ENCODE measurements at regions not wholly inside any gene's neighbourhood (a gene's known extent, or its start where the extent isn't known, plus 50 kb on each side); places are given as distances from the start of the nearest gene placed in this dataset.
"Not testable (repeated sequence)": the region's sequence is repeated elsewhere in the genome, so short reads cannot be mapped to it uniquely, and the experiment has no call there.

DNA sequence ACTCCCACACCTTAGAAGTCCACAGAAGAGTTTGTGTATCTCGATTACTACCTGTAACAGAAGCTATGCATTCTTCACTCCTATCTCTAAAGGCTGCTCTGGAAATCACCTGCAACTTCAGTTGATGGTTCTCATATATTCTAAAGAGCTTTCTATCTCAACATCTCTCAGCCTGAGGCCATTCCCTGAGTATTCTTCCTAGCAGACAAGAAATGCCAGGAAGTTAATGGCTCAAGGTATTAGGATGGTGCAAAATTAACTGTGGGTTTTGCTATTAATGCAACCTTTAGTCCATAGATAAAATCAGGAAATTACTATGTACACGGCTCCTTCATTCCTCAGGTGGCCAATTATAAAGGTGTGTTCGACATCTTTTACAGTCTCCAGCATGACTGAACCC lies 290.1 kb downstream of the ZNF716 start:
- DNase-seq (ENCODE audit: low read depth in 2 of 3, low spot score in 2 of 3) = not testable (repeated sequence)

DNA sequence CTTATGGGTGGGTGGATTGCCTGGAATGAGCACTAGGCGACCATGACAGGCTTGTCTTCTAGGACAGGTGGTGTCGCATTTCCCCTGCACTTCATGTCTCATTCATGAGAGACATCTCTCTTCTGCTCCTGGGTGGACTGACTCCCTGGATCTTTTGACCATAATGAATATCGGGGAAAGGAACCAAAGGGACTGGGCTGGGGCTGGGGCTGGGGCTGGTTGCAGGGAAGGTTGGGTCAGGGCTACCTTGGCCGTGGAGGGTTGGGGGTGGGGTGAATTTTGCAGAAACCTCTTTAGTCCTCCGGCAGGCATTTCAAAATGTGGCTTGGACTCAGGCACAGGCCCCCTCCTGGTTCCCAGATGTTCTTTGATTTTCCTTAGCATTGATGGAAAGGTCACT lies 319.2 kb downstream of the ZNF716 start:
- no peak for DNase-seq (ENCODE audit: low read depth in 2 of 3, low spot score in 2 of 3)

DNA sequence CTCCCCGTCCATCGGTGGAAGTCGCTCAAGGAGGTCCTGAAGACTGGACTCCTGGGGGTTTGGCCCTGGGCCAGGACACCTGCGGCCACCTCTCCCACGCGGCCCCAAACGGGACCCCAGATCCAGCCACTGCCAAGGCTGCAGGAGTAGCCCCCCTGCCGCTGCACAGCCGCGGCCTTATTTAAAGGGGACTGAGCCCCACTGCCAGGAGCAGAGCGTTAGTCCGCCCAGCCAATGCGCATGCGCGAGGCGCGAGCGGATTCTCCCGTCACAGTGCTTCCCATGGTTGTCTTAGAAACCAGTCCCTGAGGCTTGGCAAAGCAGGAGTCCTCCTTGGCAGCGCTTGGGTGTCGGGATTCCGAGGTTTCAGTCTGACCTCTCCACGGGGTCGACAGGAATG lies 320.0 kb downstream of the ZNF716 start:
- DNase-seq (ENCODE audit: low read depth in 2 of 3, low spot score in 2 of 3) = no peak

DNA sequence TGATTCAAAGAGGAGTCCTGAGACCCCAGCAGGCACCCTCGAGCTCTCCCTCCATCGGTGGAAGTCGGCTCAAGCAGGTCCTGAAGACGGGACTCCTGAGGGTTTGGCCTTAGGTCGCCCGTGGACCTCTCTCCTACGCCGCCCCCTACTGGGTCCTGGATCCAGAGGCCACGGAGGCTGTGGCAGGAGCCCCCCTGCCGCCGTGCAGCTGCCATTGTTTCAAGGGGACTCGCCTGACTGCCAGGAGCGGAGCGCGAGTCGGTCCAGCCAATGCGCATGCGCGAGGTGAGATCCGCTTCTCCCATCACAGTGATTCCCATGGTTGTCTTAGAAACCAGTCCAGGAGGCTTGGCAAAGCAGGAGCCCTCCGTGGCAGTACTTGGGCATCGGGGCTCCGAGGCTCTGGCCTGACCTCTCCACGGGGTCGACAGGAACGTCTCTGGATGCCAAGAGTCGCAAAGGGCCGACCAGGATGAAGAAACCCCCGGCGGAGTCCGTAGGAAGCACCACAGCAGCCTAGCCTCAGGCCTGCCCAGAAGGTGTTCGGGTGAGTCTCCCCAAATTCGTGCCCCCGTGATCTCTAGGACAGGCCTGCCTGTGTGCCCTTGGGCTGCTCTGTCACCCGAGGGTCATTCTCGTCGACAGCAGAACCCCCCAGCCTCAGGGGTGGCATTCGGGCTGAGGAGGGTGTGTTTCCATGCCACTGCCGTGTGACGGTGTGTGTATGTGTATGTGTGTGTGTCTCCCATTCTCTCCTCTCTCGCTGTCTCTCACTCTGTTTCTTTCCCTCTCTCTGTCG lies 322.3 kb downstream of the ZNF716 start:
- DNase-seq (ENCODE audit: low read depth in 2 of 3, low spot score in 2 of 3) = no peak

DNA sequence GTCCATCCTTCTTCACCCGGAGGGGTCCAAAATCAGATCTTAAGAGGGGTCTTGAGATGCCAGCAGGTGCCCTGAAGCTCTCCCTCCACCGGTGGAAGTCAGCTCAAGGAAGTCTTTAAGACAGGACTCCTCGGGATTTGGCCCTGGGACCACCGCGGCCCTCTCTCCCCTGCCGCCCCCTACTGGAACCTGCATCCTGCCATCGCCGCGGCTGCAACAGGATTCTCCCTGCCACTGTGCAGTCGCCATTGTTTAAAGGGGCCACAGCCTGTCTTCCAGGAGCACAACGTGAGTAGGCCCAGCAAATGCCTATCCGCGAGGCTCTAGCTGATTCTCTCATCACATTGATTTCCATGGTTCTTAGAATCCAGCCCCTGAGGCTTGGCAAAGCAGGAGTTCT lies 324.3 kb downstream of the ZNF716 start:
- no peak for DNase-seq (ENCODE audit: low read depth in 2 of 3, low spot score in 2 of 3)

DNA sequence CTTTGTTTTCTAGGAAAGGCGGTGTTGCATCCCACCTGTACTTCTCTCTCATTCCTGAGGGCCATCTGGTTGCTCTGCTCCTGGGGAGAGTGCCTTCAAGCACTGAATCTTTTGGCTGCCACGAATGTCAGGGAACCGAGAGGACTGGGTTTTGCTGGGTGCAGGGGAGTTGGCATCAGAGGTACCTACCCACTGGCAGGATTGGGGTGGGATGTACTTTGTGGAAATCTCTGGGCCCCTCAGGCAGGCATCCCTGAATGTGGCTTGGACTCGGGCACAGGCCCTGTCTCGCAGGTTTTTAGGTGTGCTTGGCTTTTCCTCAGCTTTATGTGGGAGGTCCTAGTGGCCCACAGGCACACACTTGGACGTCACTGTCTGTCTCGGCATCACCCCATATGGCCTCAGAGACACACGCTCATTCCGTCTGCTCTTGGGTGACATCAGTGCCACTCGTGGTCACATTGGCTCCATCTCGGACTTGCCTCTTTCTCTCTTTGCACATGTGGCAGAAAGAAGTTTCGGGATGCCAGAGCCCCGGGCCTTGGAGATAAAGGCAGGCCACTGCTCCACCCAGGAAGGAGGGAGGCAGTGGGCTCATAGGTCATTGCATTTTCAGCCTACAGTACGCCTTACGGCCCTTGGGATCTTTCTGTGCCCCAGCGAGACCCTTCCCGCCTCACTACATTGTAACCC lies 325.6 kb downstream of the ZNF716 start:
- no peak for DNase-seq (ENCODE audit: low read depth in 2 of 3, low spot score in 2 of 3)

DNA sequence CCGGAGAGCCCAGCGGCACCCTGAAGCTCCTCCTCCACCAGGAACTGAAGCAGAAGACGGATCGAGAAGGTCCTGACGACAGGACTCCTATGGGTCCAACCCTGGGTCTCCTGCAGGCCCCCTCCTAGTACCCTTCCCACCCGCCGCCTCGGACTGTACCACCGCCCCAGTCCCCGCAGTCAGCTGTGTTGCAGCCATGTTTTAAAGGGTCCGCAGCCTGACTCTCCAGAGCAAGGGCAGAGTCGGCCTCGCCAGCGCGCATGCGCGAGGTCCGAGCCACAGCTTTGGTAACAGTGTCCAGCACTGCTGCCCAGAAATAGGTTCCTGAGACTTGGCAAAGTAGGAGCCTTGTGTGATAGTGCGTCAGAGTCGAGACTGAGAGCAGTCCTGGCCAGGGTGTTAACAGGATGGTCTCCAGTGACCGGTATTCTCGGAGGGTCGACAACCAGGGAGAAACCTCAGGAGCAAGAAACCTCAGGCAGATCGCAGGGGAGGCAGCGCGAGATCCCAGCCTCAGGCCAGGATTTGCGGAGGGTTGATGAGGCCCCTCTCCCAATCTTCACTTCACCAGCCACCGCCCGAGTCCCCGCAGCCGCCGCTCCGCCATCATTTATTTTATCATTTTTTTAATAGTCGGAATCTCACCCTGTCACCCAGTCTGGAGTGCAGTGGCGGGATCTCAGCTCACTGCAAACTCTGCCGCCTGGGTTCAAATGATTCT lies 326.3 kb downstream of the ZNF716 start:
- not testable (repeated sequence) for DNase-seq (ENCODE audit: low read depth in 2 of 3, low spot score in 2 of 3)

DNA sequence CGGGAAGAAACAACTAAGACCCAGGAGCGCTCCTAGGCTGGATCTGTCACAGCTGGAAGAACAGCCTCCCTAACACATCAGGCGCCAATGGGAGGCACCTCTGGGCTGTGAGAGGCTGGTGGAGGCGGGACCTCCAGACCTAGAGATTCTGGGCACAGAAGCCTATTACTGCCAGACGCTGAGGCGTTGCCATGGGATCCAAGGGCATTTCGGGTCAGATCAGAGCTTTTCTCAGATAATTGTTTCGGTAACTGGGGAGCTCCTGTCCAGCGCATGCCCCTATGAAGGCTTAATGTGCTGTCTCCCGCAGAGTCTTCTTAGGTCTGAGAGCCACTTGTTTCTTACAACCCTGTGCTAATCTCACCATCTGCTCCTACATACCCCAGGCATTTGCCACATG lies 339.2 kb downstream of the ZNF716 start:
- DNase-seq (ENCODE audit: low read depth in 2 of 3, low spot score in 2 of 3) = no peak

DNA sequence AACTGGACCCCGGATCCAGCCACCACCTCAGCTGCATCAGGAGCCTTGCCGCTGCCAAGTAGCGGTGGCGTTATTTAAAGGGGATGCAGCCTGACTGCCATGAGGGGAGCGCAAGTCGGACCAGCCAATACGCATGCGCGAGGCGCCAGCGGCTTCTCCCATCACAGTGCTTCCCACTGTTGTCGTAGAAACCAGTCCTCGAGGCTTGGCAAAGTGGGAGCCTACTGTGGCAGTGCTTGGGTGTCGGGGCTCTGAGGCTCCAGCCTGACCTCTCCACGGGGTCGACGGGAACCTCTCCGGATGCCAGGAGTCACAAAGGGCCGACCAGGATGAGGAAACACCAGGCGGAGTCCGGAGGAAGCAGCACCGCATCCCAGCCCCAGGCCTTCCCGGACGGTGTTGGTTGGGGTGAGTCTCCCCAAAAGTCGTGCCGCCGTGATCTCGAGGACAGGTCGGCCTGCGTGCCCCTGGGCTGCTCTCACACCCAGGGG lies 369.6 kb downstream of the ZNF716 start:
- no peak for DNase-seq (ENCODE audit: low read depth in 2 of 3, low spot score in 2 of 3)

DNA sequence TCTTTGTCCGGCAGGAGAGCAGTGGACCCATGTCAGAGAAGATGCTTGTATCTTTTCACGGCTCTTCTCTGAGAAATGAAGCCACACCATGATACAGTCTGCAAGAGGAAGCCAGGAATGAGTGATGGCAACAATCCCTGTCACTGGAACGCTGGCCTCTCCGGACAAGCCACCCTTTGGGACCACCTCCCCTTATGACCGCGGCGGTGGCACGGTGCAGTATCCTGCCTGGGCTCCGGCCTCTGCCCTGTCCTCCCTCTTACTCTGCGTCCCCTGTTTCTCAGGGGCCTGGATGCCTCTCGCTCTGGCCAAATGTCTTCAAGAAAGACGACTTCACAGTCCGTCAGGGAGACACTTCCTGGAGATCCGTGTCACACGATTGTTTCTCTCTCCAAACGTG lies 370.5 kb downstream of the ZNF716 start:
- no peak for DNase-seq (ENCODE audit: low read depth in 2 of 3, low spot score in 2 of 3)

DNA sequence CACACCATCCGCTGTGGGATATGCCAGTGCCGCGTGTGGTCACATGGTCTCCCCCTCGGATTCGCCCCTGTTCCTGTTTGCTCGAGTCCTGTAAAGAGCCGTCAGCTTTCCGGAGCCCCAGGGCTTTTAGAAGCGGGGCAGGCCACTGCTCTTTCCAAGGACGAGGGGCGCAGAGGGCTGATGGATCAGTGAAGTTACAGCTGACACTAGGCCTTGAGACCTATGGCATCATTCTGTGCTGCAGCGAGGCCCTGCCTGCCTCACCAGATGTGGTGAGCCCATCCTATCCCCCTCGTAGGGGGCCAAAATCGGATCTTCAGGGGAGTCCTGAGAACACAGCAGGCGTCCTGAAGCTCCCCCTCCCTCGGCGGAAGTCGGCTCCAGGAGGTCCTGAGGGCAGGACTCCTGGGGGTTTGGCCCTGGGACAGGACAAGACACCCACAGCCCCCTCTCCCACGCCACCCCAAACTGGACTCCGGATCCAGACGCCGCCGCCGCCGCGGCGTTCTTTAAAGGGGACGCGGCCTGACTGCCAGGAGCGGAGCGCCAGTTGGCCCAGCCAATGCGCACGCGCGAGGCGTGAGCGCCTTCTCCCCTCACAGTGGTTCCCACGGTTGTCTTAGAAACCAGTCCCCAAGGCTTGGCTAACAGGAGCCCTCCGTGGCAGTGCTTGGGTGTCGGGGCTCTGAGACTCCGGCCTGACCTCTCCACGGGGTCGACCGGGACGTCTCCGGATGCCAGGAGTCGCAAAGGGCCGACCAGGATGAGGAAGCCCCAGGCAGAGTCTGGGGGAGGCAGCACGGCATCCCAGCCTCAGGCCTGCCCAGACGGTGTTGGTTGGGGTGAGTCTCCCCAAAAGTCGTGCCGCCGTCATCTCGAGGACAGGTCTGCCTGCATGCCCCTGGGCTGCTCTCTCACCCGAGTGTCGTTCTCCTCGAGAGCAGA lies 371.7 kb downstream of the ZNF716 start:
- DNase-seq (ENCODE audit: low read depth in 2 of 3, low spot score in 2 of 3) = no peak

DNA sequence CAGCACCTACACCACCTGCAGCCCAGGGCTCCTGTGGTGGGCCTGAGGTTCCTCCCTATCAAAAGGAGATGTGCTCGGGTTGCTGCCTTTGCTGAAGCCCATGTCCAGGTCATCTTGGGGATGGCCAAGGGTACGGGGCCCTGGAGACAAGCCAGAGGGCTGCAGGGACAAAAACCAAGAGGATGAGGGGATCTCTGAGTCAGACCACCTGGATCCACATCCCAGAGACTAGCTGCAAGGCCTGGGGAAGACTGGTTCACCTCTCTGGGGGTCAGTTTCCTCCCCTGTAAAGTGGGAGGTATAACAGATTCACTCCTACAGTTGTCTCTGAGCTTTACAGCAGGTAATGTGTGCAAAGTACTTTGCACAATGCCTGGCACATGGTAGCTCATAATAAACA lies 376.6 kb downstream of the ZNF716 start:
- not testable (repeated sequence) for DNase-seq (ENCODE audit: low read depth in 2 of 3, low spot score in 2 of 3)

DNA sequence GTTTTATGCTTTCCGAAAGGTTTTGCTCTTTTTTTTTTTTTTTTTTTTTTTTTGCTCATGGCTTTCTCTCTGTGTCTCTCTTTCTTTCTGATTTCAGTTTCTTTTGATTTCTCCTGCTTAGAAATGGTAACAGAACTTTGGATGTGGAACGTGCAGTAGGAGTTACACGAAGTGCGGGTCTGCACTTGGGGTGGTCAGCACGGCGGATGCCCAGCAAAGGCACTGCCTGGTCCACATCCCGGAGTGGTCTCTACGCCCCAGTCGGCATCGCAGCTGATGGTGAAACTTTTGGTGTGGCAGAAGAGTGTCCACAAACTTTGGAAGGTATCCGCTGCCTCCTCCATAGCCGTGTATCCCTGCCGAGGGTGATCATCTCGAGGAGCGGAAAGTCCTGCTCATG lies 385.2 kb downstream of the ZNF716 start:
- DNase-seq (ENCODE audit: low read depth in 2 of 3, low spot score in 2 of 3) = not testable (repeated sequence)

DNA sequence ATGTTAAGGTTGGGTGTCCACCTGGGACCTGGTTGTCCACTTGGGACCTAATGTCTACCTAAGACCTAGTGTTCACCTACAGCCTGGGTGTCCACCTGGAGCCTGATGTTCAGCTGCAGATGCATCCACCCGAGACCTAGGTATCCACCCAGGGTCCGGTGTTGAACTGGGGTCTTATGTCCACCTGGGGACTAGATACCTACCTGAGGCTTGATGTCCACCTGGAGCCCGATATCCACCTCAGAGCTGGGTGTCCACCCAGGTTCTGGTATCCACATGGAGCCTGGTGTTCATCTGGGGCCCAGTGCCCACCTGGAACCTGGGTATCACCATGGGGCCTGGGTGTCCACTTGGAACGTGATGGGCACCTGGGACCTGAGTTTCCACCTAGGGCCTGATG lies 389.2 kb downstream of the ZNF716 start:
- not testable (repeated sequence) for DNase-seq (ENCODE audit: low read depth in 2 of 3, low spot score in 2 of 3)

DNA sequence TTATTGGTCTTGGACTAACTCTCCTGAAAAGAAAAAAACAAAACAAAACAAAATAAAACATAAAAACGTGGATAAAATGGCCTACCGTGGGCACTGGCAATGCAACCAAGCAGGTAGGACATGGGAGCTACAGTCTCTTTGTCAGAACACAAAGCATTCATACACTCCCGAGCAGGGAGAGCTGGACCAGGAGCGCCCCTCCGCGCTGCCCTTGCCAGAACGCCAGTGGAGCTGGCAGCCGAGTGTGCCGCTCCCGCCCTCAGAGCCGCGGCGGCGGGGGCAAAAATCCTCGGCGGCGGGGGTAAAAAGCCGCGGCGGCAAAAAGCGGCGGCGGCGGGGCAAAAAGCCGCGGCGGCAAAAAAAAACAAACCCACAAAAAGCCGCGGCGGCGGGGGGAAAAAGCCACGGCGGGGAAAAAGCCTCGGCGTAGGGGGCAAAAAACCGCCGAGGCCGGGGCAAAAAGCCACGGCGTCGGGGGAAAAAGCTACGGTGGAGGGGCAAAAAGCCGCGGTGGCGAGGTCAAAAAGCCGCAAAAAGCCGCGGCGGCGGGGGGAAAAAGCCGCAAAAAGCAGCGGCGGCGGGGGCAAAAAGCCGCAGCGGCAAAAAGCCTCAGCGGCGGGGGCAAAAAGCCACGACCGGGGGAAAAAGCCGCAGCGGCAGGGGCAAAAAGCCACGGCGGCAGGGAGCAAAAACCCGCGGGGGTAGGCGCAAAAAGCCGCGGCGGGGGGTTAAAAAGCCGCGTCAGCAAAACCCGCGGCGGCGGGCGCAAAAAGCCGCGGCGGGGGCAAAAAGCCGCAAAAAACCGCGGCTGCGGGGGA lies 418.1 kb downstream of the ZNF716 start:
- peak in 1 of 3 donors; percentile 4 for DNase-seq (ENCODE audit: low read depth in 2 of 3, low spot score in 2 of 3)

DNA sequence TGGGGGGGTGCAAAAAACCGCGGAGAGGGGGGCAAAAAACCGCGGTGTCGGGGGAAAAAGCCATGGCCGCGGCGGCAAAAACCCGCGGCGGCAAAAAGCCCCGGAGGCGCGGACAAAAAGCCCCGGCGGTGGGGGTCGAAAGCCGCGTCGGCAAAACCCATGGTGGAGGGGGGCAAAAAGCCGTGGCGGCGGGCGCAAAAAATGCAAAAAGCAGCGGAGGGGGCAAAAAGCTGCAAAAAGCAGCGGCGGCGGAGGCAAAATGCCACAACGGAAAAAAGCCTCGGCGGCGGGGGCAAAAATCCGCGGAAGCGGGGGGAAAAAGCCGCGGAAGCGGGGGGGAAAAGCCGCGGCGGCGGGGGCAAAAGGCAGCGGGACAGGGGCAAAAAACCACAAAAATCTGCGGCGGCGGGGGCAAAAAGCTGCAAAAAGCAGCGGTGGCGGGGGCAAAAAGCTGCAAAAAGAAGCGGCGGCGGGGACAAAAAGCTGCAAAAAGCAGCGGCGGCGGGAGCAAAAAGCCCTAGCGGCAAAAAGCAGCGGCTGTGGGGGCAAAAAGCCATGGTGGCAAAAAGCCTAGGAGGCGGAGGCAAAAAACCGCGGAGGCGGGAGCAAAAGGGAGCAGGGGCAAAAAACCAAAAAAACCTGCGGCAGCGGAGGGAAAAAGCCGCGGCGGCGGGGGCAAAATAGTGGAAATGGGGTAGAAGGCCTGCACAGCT lies 418.9 kb downstream of the ZNF716 start:
- DNase-seq (ENCODE audit: low read depth in 2 of 3, low spot score in 2 of 3) = peak in 1 of 3 donors; percentile 0
